ENCODE measurements at regions not wholly inside any gene's neighbourhood (a gene's known extent, or its start where the extent isn't known, plus 50 kb on each side); places are given as distances from the start of the nearest gene placed in this dataset.

DNA sequence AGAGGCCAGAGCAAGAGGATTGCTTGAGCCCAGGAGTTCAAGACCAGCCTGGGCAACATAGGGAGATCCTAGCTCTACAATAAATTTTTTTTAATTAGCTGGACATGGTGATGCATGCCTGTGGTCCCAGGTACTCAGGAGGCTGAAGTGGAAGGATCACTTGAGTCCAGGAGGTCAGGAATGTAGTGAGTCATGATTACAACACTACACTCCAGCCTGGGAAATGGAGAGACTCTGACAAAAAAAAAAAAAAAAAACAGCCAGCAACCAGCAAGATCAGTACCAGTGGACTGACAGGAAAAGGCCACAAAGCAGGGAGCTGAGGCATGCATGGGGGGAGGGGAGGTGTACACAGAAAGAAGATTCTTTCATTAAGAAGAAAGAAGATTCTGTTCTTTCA, 52.7 kb upstream of the RFXAP start:
- no peak for TF ChIP-seq EZH2 (IDR thresholded peaks at IDR 0.05; ENCODE audit: borderline replicate concordance, low read depth, low read length, poor library complexity, severe bottlenecking)
- TF ChIP-seq, protein P1, sequence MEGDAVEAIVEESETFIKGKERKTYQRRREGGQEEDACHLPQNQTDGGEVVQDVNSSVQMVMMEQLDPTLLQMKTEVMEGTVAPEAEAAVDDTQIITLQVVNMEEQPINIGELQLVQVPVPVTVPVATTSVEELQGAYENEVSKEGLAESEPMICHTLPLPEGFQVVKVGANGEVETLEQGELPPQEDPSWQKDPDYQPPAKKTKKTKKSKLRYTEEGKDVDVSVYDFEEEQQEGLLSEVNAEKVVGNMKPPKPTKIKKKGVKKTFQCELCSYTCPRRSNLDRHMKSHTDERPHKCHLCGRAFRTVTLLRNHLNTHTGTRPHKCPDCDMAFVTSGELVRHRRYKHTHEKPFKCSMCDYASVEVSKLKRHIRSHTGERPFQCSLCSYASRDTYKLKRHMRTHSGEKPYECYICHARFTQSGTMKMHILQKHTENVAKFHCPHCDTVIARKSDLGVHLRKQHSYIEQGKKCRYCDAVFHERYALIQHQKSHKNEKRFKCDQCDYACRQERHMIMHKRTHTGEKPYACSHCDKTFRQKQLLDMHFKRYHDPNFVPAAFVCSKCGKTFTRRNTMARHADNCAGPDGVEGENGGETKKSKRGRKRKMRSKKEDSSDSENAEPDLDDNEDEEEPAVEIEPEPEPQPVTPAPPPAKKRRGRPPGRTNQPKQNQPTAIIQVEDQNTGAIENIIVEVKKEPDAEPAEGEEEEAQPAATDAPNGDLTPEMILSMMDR (conservative IDR thresholded peaks at IDR 0.05; ENCODE audit: low read depth, low read length), result no peak
